SU-DHL-6 (cell line): ENCODE measurements at regions not wholly inside any gene's neighbourhood (a gene's known extent, or its start where the extent isn't known, plus 50 kb on each side); places are given as distances from the start of the nearest gene placed in this dataset.

Experiments
- H2AFZ ChIP-seq: fragments of 200-600 bp; sonication (generic); 2 replicates; pipeline ENCODE4 v1.6.1; 2014; ENCODE audit warnings: low read depth, mild to moderate bottlenecking, moderate library complexity, mixed read lengths, antibody characterized with exemption, low read length; ENCODE audit not compliant: severe bottlenecking
- H3F3A ChIP-seq: fragments of 200-600 bp; shearing (Covaris generic); 2 replicates; pipeline ENCODE4 v1.6.0; 2016; ENCODE audit warnings: antibody characterized with exemption, mild to moderate bottlenecking; ENCODE audit not compliant: insufficient read depth
- H3K27ac ChIP-seq: fragments of 200-600 bp; sonication (generic); 2 replicates; pipeline ENCODE4 v1.5.1; 2016; ENCODE audit warnings: low read depth, mild to moderate bottlenecking, low read length, moderate library complexity, mixed read lengths
- H3K27me3 ChIP-seq: fragments of 200-600 bp; sonication (generic), shearing (Covaris generic); 2 replicates; pipeline ENCODE4 v1.6.0; 2014; ENCODE audit warnings: mild to moderate bottlenecking, low read length
- H3K36me3 ChIP-seq: fragments of 200-600 bp; sonication (generic); 2 replicates; pipeline ENCODE4 v1.6.1; 2014; ENCODE audit warnings: mild to moderate bottlenecking, low read length, mixed read lengths
- H3K4me2 ChIP-seq: fragments of 300-600, 200-600 bp; shearing (Covaris generic), sonication (generic); 2 replicates; pipeline ENCODE4 v1.6.0; 2014; ENCODE audit warnings: low read length, low read depth, mild to moderate bottlenecking; ENCODE audit not compliant: poor library complexity, severe bottlenecking
- H3K4me3 ChIP-seq: fragments of 200-600 bp; sonication (generic); 2 replicates; pipeline ENCODE4 v1.5.1; 2014; ENCODE audit warnings: antibody characterized with exemption, low read length, mild to moderate bottlenecking, mixed read lengths; ENCODE audit not compliant: insufficient read depth, poor library complexity, severe bottlenecking
- H3K79me2 ChIP-seq: fragments of 200-600 bp; sonication (generic); 2 replicates; pipeline ENCODE4 v1.6.1; 2014; ENCODE audit warnings: mild to moderate bottlenecking, low read length, moderate library complexity; ENCODE audit not compliant: insufficient read depth
- H3K9ac ChIP-seq: fragments of 200-600 bp; sonication (generic); 2 replicates; pipeline ENCODE4 v1.7.0; 2014; ENCODE audit warnings: mild to moderate bottlenecking, low read length
- H3K9me2 ChIP-seq: fragments of 200-600 bp; sonication (generic); replicated peaks from 2 replicates; pipeline ENCODE4 v1.6.1; 2014; ENCODE audit warnings: low read length; ENCODE audit not compliant: insufficient read depth
- H3K9me3 ChIP-seq: fragments of 200-600 bp; sonication (generic); 2 replicates; pipeline ENCODE4 v1.6.1; 2014; ENCODE audit warnings: low read length, mixed read lengths; ENCODE audit not compliant: insufficient read depth
- H4K20me1 ChIP-seq: fragments of 200-600 bp; sonication (generic); 2 replicates; pipeline ENCODE4 v1.6.1; 2014; ENCODE audit warnings: low read depth, mild to moderate bottlenecking, antibody characterized with exemption, low read length, moderate library complexity, mixed read lengths
- EZH2phosphoT487 ChIP-seq: fragments of 200-600 bp; sonication (generic), shearing (Covaris generic); conservative IDR thresholded peaks from 2 replicates; pipeline ENCODE4 v1.6.1; 2018; ENCODE audit warnings: mild to moderate bottlenecking, antibody characterized with exemption, low read length, moderate library complexity, mixed read lengths
- TF ChIP-seq, protein P1 (sequence below): fragments of 200-600 bp; sonication (generic); IDR thresholded peaks from one replicate; pipeline ENCODE4 v1.5.1; 2017; ENCODE audit warnings: antibody characterized with exemption, mild to moderate bottlenecking, low read length, moderate library complexity; ENCODE audit not compliant: insufficient read depth, poor library complexity, severe bottlenecking

DNA sequence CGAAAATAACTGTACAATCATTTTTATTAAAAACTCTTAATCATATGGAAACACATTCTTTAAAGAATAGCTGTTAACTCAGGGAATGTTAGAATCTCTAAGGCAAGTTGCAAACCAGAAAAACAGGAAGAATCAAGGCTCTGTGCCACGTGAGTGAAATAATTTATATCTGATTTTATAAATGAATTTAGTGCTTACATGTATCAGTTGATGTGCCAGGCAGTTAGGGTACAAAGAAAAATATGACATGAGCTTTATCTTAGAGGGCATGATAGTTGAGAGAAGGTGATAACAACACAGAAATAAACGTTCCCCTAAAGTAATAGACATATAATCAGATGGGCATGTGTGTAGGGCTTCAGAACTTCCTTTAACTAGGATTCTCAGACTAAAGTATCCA lies 734.5 kb upstream of the CCDC179 start:
- Histone ChIP-seq H3K4me3 (no peak overlapping the region), H3K27me3 (no peaks in the 10 kb centered on the region), H3K9me3 (0 out of 2 replicates have a peak, but pooled peaks cover 7% of the 10 kb centered on the region), H3K27ac (no peak overlapping the region), H3K36me3 (peaks cover 5% of the 10 kb centered on the region; the same call in 1 of the 2 replicates), H3K9me2 (no peaks in the 10 kb centered on the region), H3K4me2 (no peak overlapping the region), H3K79me2 (no peaks in the 10 kb centered on the region), H2AFZ (no peak overlapping the region), H4K20me1 (no peaks in the 10 kb centered on the region; the same call in 1 of the 2 replicates), H3F3A (no peaks in the 10 kb centered on the region), H3K9ac (no peak overlapping the region)
- TF ChIP-seq, protein P1, sequence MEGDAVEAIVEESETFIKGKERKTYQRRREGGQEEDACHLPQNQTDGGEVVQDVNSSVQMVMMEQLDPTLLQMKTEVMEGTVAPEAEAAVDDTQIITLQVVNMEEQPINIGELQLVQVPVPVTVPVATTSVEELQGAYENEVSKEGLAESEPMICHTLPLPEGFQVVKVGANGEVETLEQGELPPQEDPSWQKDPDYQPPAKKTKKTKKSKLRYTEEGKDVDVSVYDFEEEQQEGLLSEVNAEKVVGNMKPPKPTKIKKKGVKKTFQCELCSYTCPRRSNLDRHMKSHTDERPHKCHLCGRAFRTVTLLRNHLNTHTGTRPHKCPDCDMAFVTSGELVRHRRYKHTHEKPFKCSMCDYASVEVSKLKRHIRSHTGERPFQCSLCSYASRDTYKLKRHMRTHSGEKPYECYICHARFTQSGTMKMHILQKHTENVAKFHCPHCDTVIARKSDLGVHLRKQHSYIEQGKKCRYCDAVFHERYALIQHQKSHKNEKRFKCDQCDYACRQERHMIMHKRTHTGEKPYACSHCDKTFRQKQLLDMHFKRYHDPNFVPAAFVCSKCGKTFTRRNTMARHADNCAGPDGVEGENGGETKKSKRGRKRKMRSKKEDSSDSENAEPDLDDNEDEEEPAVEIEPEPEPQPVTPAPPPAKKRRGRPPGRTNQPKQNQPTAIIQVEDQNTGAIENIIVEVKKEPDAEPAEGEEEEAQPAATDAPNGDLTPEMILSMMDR, result no peak
- TF ChIP-seq EZH2phosphoT487, result no peak

DNA sequence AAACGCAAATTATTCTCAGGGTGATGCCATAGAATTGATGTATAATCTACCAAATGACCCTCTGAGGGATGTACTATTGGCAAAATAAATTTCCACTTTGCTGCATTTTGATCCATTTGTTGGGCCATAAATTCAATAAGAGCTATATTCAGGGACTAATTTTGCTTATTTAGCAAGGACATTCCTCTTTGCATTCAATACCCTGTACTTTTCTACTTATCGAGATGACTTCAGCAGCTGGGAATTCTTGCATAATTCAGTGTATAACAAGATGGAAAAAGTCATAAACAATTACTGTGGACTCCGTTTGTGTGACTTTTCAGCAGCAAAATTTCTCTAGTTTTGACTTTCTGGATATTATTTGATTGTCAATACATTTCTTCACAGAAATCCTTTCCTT lies 744.7 kb upstream of the CCDC179 start:
- TF ChIP-seq, protein P1, result no peak
- no peak for TF ChIP-seq EZH2phosphoT487
- Histone ChIP-seq H2AFZ (no peak overlapping the region), H3K4me2 (no peak overlapping the region), H3K4me3 (no peak overlapping the region), H3K9me3 (no peaks in the 10 kb centered on the region), H4K20me1 (no peaks in the 10 kb centered on the region), H3K27ac (no peak overlapping the region), H3K9me2 (no peaks in the 10 kb centered on the region), H3K36me3 (no peaks in the 10 kb centered on the region), H3F3A (no peaks in the 10 kb centered on the region), H3K9ac (no peak overlapping the region), H3K79me2 (no peaks in the 10 kb centered on the region), H3K27me3 (no peaks in the 10 kb centered on the region)

- Histone ChIP-seq H3K9me2 (no peaks in the 10 kb centered on the region), H4K20me1 (no peaks in the 10 kb centered on the region), H3K27me3 (no peaks in the 10 kb centered on the region), H3K4me2 (no peak overlapping the region), H3K27ac (no peak overlapping the region), H3K9ac (no peak overlapping the region), H3K4me3 (no peak overlapping the region), H3F3A (no peaks in the 10 kb centered on the region), H2AFZ (no peak overlapping the region), H3K79me2 (no peaks in the 10 kb centered on the region), H3K36me3 (no peaks in the 10 kb centered on the region), H3K9me3 (no peaks in the 10 kb centered on the region)
- TF ChIP-seq EZH2phosphoT487, result no peak
- TF ChIP-seq, protein P1, result no peak
Measured at GRCh38 chr11:23606191-23606590, 745.9 kb upstream of the CCDC179 start.
